Sigmoid colon (tissue), 3 donors: ENCODE measurements at regions not wholly inside any gene's neighbourhood (a gene's known extent, or its start where the extent isn't known, plus 50 kb on each side); places are given as distances from the start of the nearest gene placed in this dataset.

ENCODE experiments used
- CTCF ChIP-seq, 4 experiments: fragments of 450-650 bp in 3 of 4; fragments of 200-600 bp in 1 of 4; IDR thresholded peaks; one replicate each; pipeline ENCODE4 v1.5.1; 2016 to 2019; ENCODE audit warnings: antibody characterized with exemption in 4 of 4, mild to moderate bottlenecking in 3 of 4, moderate library complexity in 2 of 4
- POLR2A ChIP-seq, 2 donors: fragments of 450-650 bp; IDR thresholded peaks; one replicate each; pipeline ENCODE4 v1.6.1; 2016; ENCODE audit warnings: antibody characterized with exemption in 2 of 2, mild to moderate bottlenecking in 2 of 2, moderate library complexity in 2 of 2

GRCh38 chr4:62168681-62169080 is 968.6 kb downstream of the ADGRL3 start:
- TF ChIP-seq CTCF (IDR thresholded peaks at IDR 0.05) (no peak), POLR2A (IDR thresholded peaks at IDR 0.05) (no peak)
